ENCODE measurements at regions not wholly inside any gene's neighbourhood (a gene's known extent, or its start where the extent isn't known, plus 50 kb on each side); places are given as distances from the start of the nearest gene placed in this dataset.

DNA sequence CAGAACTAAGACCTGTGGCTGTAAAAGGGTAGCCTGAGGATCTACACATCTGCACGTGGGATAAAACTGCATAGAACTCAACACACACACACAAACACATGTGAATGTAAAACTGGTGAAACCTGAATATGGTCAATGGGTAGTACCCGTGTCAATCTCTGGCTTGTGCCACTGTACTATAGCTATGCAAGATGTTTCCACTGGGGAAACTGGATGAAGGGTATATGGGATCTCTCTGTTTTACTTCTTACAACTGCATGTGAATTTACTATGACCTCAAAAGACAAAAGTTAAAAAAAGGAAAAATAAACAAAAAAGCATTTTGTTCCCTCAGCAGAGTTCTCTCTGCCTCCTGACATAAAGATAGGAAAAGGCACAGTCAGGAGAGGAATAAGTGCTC is 143.3 kb upstream of the LHX1 start:
- Histone ChIP-seq H3K36me3 (replicated peaks) (no peaks in the 10 kb centered on the region), H3K4me3 (ENCODE audit: low read depth, low read length) (no peak overlapping the region), H3K27me3 (replicated peaks) (peaks cover 20% of the 10 kb centered on the region), H3K27ac (no peak overlapping the region)
- TF ChIP-seq, protein P1, sequence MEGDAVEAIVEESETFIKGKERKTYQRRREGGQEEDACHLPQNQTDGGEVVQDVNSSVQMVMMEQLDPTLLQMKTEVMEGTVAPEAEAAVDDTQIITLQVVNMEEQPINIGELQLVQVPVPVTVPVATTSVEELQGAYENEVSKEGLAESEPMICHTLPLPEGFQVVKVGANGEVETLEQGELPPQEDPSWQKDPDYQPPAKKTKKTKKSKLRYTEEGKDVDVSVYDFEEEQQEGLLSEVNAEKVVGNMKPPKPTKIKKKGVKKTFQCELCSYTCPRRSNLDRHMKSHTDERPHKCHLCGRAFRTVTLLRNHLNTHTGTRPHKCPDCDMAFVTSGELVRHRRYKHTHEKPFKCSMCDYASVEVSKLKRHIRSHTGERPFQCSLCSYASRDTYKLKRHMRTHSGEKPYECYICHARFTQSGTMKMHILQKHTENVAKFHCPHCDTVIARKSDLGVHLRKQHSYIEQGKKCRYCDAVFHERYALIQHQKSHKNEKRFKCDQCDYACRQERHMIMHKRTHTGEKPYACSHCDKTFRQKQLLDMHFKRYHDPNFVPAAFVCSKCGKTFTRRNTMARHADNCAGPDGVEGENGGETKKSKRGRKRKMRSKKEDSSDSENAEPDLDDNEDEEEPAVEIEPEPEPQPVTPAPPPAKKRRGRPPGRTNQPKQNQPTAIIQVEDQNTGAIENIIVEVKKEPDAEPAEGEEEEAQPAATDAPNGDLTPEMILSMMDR (IDR thresholded peaks at IDR 0.05; ENCODE audit: low read depth, low read length, missing control alignments) = no peak
- DNase-seq = no peak
- in situ Hi-C loops (cut with HindIII; ENCODE audit: low pct_ligation_motif_present, low sequenced_read_pairs) = no loop called here

DNA sequence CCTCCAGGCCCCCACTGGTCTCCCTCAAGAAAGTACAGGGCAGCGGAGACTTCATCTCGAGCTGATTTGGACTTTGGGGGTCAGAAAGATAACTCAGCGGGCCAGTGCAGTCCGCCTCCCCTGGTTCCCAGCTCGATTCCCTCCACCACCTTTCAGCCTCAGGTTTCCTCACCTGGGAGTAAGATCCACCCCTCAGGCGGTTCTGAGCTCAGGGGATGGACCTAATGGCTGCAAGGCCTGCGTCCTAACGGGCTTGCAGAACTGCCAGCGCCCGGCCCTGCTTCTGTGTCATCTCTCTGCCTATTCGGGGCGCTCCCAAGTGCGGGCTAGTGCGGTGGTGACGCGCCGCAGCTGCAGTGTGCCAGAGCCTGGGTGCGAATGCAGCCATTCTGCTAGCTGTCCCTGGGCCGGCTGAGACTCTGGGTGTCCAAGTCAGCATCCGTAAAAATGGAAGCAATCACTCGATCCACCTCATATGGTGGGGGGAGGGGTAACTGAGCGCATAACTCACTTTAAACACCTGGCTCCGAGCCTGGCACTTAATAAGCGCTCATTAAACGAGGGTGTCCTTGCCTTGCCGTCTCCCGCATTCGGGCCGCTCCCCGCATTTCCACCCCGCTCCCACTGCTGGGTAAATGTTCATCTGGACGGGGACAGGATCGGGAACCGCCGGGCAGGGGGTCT is 129.6 kb upstream of the LHX1 start:
- Histone ChIP-seq H3K4me3 (ENCODE audit: low read depth, low read length) (no peak overlapping the region), H3K27me3 (replicated peaks) (peaks cover 49% of the 10 kb centered on the region), H3K36me3 (replicated peaks) (no peaks in the 10 kb centered on the region), H3K27ac (no peak overlapping the region)
- no peak for DNase-seq
- in situ Hi-C loops (cut with HindIII; ENCODE audit: low pct_ligation_motif_present, low sequenced_read_pairs) = no loop called here
- TF ChIP-seq, protein P1 (IDR thresholded peaks at IDR 0.05; ENCODE audit: low read depth, low read length, missing control alignments) = no peak

DNA sequence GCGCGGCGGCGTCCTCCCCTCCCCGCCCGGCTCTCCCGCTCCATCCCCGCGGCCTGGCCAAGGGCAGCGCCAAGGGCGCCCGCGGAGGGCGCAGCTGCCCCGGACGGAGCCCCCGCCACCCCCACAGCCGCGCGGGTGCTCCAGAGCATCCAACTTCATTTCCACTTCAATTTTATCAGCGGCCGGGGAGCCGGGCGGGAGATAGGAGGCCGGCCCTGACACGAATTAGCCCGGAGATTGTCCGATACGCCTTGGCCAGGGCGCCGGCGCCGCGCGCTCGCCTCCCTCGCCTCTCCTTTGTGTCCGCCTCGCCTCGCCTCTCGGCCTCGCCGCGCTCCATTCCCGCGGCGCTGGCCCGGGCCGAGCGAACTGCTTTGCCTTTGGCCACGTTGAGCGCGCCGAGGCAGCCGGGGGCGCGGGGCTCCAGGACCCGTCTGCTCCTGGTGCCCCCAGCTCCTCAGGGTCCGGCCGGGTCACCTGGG is 129.1 kb upstream of the LHX1 start:
- Histone ChIP-seq H3K27me3 (replicated peaks) (peaks cover 52% of the 10 kb centered on the region), H3K4me3 (ENCODE audit: low read depth, low read length) (no peak overlapping the region), H3K27ac (no peak overlapping the region), H3K36me3 (replicated peaks) (no peaks in the 10 kb centered on the region)
- TF ChIP-seq, protein P1 (IDR thresholded peaks at IDR 0.05; ENCODE audit: low read depth, low read length, missing control alignments) = no peak
- in situ Hi-C loops (cut with HindIII; ENCODE audit: low pct_ligation_motif_present, low sequenced_read_pairs) = no loop called here
- no peak for DNase-seq

DNA sequence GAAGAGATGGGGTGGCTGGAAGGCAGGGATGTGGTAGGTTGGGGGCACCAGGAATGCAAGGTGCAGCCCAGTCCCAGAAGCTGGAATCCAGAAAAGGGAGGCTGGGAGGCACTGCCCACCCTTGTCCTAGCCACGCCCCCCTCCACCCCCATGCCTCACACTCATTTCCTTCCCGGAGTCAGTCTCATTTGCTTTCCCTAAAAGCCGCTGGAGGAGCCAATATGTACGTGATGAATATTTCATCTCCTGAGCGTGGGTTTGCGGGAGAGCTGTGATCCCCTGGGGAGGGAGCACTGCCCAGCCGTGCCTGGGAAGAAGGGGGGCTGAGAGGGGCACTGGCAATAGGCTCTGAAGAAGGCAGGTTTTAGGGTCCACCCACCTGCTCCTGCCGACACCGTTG is 124.5 kb upstream of the LHX1 start:
- Histone ChIP-seq H3K27ac (no peak overlapping the region), H3K36me3 (replicated peaks) (no peaks in the 10 kb centered on the region), H3K27me3 (replicated peaks) (peaks cover 53% of the 10 kb centered on the region), H3K4me3 (ENCODE audit: low read depth, low read length) (no peak overlapping the region)
- DNase-seq = no peak
- in situ Hi-C loops (cut with HindIII; ENCODE audit: low pct_ligation_motif_present, low sequenced_read_pairs) = no loop called here
- TF ChIP-seq, protein P1 (IDR thresholded peaks at IDR 0.05; ENCODE audit: low read depth, low read length, missing control alignments) = no peak

DNA sequence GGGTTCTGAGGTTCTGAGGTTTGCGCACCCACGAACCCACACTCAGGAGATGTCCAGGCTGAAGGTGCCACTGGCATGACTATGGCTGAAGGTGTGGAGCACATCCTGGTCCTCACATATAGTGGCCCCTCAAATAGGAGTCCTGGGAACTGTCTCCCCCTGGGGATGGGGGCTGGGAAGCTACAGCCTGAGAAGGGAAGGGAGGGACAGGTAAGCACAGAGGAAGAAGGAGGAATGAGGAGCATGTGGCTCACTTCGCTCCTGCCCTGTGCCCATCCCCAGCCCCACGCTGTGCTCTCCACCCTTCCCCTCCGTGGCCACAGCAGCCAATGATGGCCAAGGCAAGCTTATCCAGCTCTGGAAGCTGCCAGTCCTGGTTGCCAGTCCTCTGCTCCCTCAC is 123.9 kb upstream of the LHX1 start:
- in situ Hi-C loops (cut with HindIII; ENCODE audit: low pct_ligation_motif_present, low sequenced_read_pairs) = no loop called here
- Histone ChIP-seq H3K4me3 (ENCODE audit: low read depth, low read length) (no peak overlapping the region), H3K36me3 (replicated peaks) (no peaks in the 10 kb centered on the region), H3K27ac (no peak overlapping the region), H3K27me3 (replicated peaks) (peaks cover 47% of the 10 kb centered on the region)
- TF ChIP-seq, protein P1 (IDR thresholded peaks at IDR 0.05; ENCODE audit: low read depth, low read length, missing control alignments) = no peak
- no peak for DNase-seq
